Smooth muscle cell (in vitro differentiated cells): ENCODE measurements at regions not wholly inside any gene's neighbourhood (a gene's known extent, or its start where the extent isn't known, plus 50 kb on each side); places are given as distances from the start of the nearest gene placed in this dataset.

Source experiments
- DNase-seq: peaks from one replicate; lab custom pipeline; 2025; ENCODE audit not compliant: unreplicated experiment; lab: John Stamatoyannopoulos, UW
- H2AFZ ChIP-seq: fragments of 200-600 bp; sonication (generic); 2 replicates; pipeline ENCODE4 v1.6.0; 2016; ENCODE audit warnings: antibody characterized with exemption, low read depth, mild to moderate bottlenecking
- H3F3A ChIP-seq: fragments of 200-600 bp; sonication (generic); 2 replicates; pipeline ENCODE4 v1.6.0; 2017; ENCODE audit warnings: antibody characterized with exemption, low read depth
- H3K27ac ChIP-seq: fragments of 200-600 bp; sonication (generic); 2 replicates; pipeline ENCODE4 v1.5.1; 2016; ENCODE audit warnings: low read depth, mild to moderate bottlenecking
- H3K27me3 ChIP-seq: fragments of 200-600 bp; sonication (generic); 2 replicates; pipeline ENCODE4 v1.6.1; 2016; ENCODE audit warnings: low read depth, mild to moderate bottlenecking
- H3K36me3 ChIP-seq: fragments of 200-600 bp; sonication (generic); 2 replicates; pipeline ENCODE4 v1.5.1; 2016; ENCODE audit warnings: low read depth
- H3K4me1 ChIP-seq: fragments of 200-600 bp; sonication (generic); 2 replicates; pipeline ENCODE4 v1.5.1; 2016; ENCODE audit warnings: low read depth
- H3K4me2 ChIP-seq: fragments of 200-600 bp; sonication (generic); 2 replicates; pipeline ENCODE4 v1.6.0; 2016; ENCODE audit warnings: mild to moderate bottlenecking
- H3K4me3 ChIP-seq: fragments of 200-600 bp; sonication (generic); 2 replicates; pipeline ENCODE4 v1.5.1; 2016; ENCODE audit warnings: mild to moderate bottlenecking
- H3K79me2 ChIP-seq: fragments of 200-600 bp; sonication (generic); 2 replicates; pipeline ENCODE4 v1.6.0; 2016; ENCODE audit warnings: low read depth, mild to moderate bottlenecking
- H3K9ac ChIP-seq: fragments of 200-600 bp; sonication (generic); 2 replicates; pipeline ENCODE4 v1.6.0; 2016; ENCODE audit warnings: low read depth
- H3K9me3 ChIP-seq: fragments of 200-600 bp; sonication (generic); replicated peaks from 2 replicates; pipeline ENCODE4 v1.5.1; 2016; ENCODE audit warnings: low read depth
- H4K20me1 ChIP-seq: fragments of 200-600 bp; sonication (generic); 2 replicates; pipeline ENCODE4 v1.6.0; 2016; ENCODE audit warnings: low read depth
- WGBS: methylation state at CpG from one replicate; pipeline ENCODE4 v1.1.7; 2016; ENCODE audit warnings: low lambda C conversion rate; 5-methylcytosine and 5-hydroxymethylcytosine counted together
- TF ChIP-seq, protein P1 (sequence below): fragments of 200-600 bp; sonication (generic); IDR thresholded peaks from 2 replicates; pipeline ENCODE4 v1.5.1; 2017; ENCODE audit warnings: borderline replicate concordance, mild to moderate bottlenecking, antibody characterized with exemption; ENCODE audit not compliant: insufficient read depth, poor library complexity, severe bottlenecking

- H3K36me3 ChIP-seq = no peaks in the 10 kb centered on the region
- TF ChIP-seq, protein P1, sequence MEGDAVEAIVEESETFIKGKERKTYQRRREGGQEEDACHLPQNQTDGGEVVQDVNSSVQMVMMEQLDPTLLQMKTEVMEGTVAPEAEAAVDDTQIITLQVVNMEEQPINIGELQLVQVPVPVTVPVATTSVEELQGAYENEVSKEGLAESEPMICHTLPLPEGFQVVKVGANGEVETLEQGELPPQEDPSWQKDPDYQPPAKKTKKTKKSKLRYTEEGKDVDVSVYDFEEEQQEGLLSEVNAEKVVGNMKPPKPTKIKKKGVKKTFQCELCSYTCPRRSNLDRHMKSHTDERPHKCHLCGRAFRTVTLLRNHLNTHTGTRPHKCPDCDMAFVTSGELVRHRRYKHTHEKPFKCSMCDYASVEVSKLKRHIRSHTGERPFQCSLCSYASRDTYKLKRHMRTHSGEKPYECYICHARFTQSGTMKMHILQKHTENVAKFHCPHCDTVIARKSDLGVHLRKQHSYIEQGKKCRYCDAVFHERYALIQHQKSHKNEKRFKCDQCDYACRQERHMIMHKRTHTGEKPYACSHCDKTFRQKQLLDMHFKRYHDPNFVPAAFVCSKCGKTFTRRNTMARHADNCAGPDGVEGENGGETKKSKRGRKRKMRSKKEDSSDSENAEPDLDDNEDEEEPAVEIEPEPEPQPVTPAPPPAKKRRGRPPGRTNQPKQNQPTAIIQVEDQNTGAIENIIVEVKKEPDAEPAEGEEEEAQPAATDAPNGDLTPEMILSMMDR = no peak
- no peak overlapping the region for H3K4me3 ChIP-seq
- DNase-seq = no peak
- no peaks in the 10 kb centered on the region for H4K20me1 ChIP-seq
- H2AFZ ChIP-seq = no peak overlapping the region
- H3K79me2 ChIP-seq = no peaks in the 10 kb centered on the region
- 66% methylated on average over 4 of the region's 4 CpGs for WGBS
- H3K27ac ChIP-seq = no peak overlapping the region
- H3K9me3 ChIP-seq = no peaks in the 10 kb centered on the region
- H3K4me1 ChIP-seq = no peaks in the 10 kb centered on the region
- no peak overlapping the region for H3K4me2 ChIP-seq
- peaks cover 4% of the 10 kb centered on the region for H3K27me3 ChIP-seq
- H3K9ac ChIP-seq = no peak overlapping the region
- no peaks in the 10 kb centered on the region for H3F3A ChIP-seq
These were observed 85.3 kb downstream of the C11orf87 start for GRCh38 chr11:109507331-109507730.

DNA sequence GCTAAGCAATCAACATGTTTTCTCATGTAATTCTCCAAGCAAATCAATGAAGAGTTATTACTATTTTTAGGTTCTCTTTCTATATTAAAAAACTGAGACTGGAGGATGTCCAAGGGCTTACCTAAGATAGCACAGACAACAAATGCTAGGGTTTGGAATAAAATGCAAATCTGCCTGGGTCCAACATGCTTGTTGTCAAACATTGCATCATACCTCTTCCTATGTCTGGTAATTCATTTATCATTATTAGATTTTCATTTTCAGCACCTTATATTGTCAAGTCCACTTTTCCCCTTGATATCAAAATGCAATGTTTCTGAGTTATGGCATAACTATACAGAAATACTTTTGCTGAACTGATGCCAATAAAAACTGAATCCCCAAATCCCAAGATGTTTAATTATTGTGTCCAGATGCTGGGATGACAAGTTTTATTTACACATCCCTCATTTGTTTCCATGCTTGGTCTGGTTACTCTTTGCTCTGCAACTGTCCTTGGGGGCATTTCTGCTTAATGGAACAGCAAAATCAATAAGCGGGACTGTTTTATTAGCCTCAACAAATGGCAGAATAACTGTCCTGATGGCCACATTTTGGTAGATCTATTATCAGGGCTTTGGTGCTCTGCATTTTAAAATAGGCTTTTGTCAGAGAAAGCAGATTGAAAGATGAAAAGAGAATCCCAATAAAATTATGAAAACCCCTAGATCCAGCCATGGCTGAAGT is 86.0 kb downstream of the C11orf87 start:
- Histone ChIP-seq H3K36me3 (no peaks in the 10 kb centered on the region), H4K20me1 (no peaks in the 10 kb centered on the region), H3K9ac (no peak overlapping the region), H3K4me3 (no peak overlapping the region), H3K9me3 (no peaks in the 10 kb centered on the region), H3K79me2 (no peaks in the 10 kb centered on the region), H2AFZ (no peak overlapping the region), H3K4me1 (no peaks in the 10 kb centered on the region), H3K4me2 (no peak overlapping the region), H3K27me3 (peaks cover 4% of the 10 kb centered on the region), H3F3A (no peaks in the 10 kb centered on the region), H3K27ac (no peak overlapping the region)
- 75% methylated on average over 1 of the region's 1 CpG for WGBS
- TF ChIP-seq, protein P1 = no peak
- no peak for DNase-seq

GRCh38 chr11:109508943-109509342 is 87.0 kb downstream of the C11orf87 start:
- Histone ChIP-seq H3K36me3 (no peaks in the 10 kb centered on the region), H2AFZ (no peak overlapping the region), H3K79me2 (no peaks in the 10 kb centered on the region), H3K9me3 (no peaks in the 10 kb centered on the region), H4K20me1 (no peaks in the 10 kb centered on the region), H3K4me1 (no peaks in the 10 kb centered on the region), H3K27ac (no peak overlapping the region), H3K9ac (no peak overlapping the region), H3F3A (no peaks in the 10 kb centered on the region), H3K4me3 (no peak overlapping the region), H3K4me2 (no peak overlapping the region), H3K27me3 (peaks cover 4% of the 10 kb centered on the region)
- DNase-seq = no peak
- TF ChIP-seq, protein P1 = no peak
- WGBS = 95% methylated on average over 2 of the region's 2 CpGs

- Histone ChIP-seq H3K27ac (no peak overlapping the region), H3K9ac (no peak overlapping the region), H4K20me1 (no peaks in the 10 kb centered on the region), H3K4me1 (no peaks in the 10 kb centered on the region), H3K27me3 (peaks cover 4% of the 10 kb centered on the region), H3K4me2 (no peak overlapping the region), H2AFZ (no peak overlapping the region), H3K4me3 (no peak overlapping the region), H3K9me3 (no peaks in the 10 kb centered on the region), H3F3A (no peaks in the 10 kb centered on the region), H3K36me3 (no peaks in the 10 kb centered on the region), H3K79me2 (no peaks in the 10 kb centered on the region)
- no peak for DNase-seq
- 83% methylated on average over 1 of the region's 1 CpG for whole genome bisulfite sequencing
- TF ChIP-seq, protein P1 = no peak
These were observed 88.3 kb downstream of the C11orf87 start for GRCh38 chr11:109510316-109510715.
